A549 (cell line): ENCODE measurements at regions not wholly inside any gene's neighbourhood (a gene's known extent, or its start where the extent isn't known, plus 50 kb on each side); places are given as distances from the start of the nearest gene placed in this dataset.

Experiments used
- ESRRA ChIP-seq: fragments of 150-350 bp; IDR thresholded peaks from 2 replicates; pipeline ENCODE4 v1.6.1; 2014; ENCODE audit warnings: mild to moderate bottlenecking, low read length, borderline replicate concordance
- HDAC2 ChIP-seq: fragments of 200-600 bp; sonication (generic); IDR thresholded peaks from 2 replicates; pipeline ENCODE4 v1.6.1; 2016
- JUN ChIP-seq, 2 experiments: fragments of >200 bp; sonication (Bioruptor Twin); formaldehyde crosslinking; IDR thresholded peaks; 2 replicates in 1 of 2; 3 replicates in 1 of 2; pipeline ENCODE4 v1.6.1; 2016 to 2017
- KDM1A ChIP-seq: fragments of 200-600 bp; sonication (generic); IDR thresholded peaks from 2 replicates; pipeline ENCODE4 v1.6.1; 2016; ENCODE audit warnings: low read depth, mild to moderate bottlenecking
- POLR2A ChIP-seq: IDR thresholded peaks from 2 replicates; pipeline ENCODE4 v1.6.1; 2012; ENCODE audit warnings: mild to moderate bottlenecking, low read length
- RFX5 ChIP-seq: fragments of 450-650 bp; IDR thresholded peaks from 2 replicates; pipeline ENCODE4 v1.7.1; 2014; ENCODE audit warnings: antibody characterized with exemption, mild to moderate bottlenecking, moderate library complexity
- RNF2 ChIP-seq: fragments of 200-600 bp; sonication (generic); IDR thresholded peaks from 2 replicates; pipeline ENCODE4 v1.6.1; 2016; ENCODE audit warnings: low read depth, mild to moderate bottlenecking, antibody characterized with exemption, moderate library complexity, borderline replicate concordance
- SMC3 ChIP-seq: fragments of >200 bp; sonication (Bioruptor Twin); formaldehyde crosslinking; IDR thresholded peaks from 3 replicates; pipeline ENCODE4 v1.6.1; 2018; ENCODE audit warnings: inconsistent platforms
- TFCP2L1 ChIP-seq: fragments of 250-450 bp; sonication (Bioruptor Pico); IDR thresholded peaks from 2 replicates; pipeline ENCODE4 v1.5.0; 2021; ENCODE audit warnings: mild to moderate bottlenecking
- ZSCAN20 ChIP-seq: fragments of 250-450 bp; sonication (Bioruptor Pico); IDR thresholded peaks from 2 replicates; pipeline ENCODE4 v1.8.0; 2022; ENCODE audit warnings: mild to moderate bottlenecking, moderate library complexity
- TF ChIP-seq, protein P1 (sequence below): fragments of >200 bp; sonication (Bioruptor Twin); formaldehyde crosslinking; IDR thresholded peaks from 3 replicates; pipeline ENCODE4 v1.5.1; 2016
- TF ChIP-seq, protein P2 (sequence below): fragments of 150-350 bp; IDR thresholded peaks from 2 replicates; pipeline ENCODE4 v1.6.1; 2014; ENCODE audit warnings: low read depth, mild to moderate bottlenecking, low read length
- TF ChIP-seq, protein P3 (sequence below): fragments of 450-650 bp; IDR thresholded peaks from 2 replicates; pipeline ENCODE4 v1.6.1; 2014; ENCODE audit warnings: antibody characterized with exemption
- TF ChIP-seq, protein P4 (sequence below): fragments of 250-450 bp; sonication (Bioruptor Pico); IDR thresholded peaks from 2 replicates; pipeline ENCODE4 v1.5.0; 2020; ENCODE audit warnings: low read depth, mild to moderate bottlenecking, moderate library complexity

DNA sequence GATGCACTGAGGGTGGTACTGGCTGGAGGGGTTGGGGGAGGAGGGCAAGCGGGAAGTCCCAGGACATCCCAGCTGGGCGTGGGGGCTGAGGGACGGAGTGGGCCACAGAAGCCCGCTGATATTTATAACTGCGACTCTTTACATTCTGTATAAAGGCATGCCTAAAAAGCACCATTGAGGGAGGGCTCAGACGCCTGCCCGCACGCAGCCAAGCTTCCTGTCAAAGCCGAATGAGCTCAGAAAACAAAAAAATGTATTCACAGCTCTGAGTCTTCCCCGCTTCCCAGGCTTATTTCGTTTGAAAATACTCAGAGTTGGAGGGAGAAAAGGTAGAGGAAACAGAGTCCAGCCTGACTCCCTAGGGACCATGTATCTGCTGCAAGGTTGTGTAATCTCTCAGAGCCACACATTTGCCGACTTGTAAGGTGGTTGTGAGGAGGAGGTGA lies 170.1 kb upstream of the HAAO start:
- TF ChIP-seq, protein P1, sequence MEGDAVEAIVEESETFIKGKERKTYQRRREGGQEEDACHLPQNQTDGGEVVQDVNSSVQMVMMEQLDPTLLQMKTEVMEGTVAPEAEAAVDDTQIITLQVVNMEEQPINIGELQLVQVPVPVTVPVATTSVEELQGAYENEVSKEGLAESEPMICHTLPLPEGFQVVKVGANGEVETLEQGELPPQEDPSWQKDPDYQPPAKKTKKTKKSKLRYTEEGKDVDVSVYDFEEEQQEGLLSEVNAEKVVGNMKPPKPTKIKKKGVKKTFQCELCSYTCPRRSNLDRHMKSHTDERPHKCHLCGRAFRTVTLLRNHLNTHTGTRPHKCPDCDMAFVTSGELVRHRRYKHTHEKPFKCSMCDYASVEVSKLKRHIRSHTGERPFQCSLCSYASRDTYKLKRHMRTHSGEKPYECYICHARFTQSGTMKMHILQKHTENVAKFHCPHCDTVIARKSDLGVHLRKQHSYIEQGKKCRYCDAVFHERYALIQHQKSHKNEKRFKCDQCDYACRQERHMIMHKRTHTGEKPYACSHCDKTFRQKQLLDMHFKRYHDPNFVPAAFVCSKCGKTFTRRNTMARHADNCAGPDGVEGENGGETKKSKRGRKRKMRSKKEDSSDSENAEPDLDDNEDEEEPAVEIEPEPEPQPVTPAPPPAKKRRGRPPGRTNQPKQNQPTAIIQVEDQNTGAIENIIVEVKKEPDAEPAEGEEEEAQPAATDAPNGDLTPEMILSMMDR, result no peak
- TF ChIP-seq, protein P2, sequence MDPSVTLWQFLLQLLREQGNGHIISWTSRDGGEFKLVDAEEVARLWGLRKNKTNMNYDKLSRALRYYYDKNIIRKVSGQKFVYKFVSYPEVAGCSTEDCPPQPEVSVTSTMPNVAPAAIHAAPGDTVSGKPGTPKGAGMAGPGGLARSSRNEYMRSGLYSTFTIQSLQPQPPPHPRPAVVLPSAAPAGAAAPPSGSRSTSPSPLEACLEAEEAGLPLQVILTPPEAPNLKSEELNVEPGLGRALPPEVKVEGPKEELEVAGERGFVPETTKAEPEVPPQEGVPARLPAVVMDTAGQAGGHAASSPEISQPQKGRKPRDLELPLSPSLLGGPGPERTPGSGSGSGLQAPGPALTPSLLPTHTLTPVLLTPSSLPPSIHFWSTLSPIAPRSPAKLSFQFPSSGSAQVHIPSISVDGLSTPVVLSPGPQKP, result no peak
- TF ChIP-seq JUN (IDR thresholded peaks at IDR 0.05) (no peak), ZSCAN20 (CRISPR knock-in tag) (no peak), HDAC2 (no peak), SMC3 (no peak), RNF2 (no peak), ESRRA (no peak), RFX5 (no peak), KDM1A (no peak), POLR2A (no peak), TFCP2L1 (CRISPR knock-in tag) (no peak)
- TF ChIP-seq, protein P3, sequence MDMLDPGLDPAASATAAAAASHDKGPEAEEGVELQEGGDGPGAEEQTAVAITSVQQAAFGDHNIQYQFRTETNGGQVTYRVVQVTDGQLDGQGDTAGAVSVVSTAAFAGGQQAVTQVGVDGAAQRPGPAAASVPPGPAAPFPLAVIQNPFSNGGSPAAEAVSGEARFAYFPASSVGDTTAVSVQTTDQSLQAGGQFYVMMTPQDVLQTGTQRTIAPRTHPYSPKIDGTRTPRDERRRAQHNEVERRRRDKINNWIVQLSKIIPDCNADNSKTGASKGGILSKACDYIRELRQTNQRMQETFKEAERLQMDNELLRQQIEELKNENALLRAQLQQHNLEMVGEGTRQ, result no peak
- TF ChIP-seq, protein P4, sequence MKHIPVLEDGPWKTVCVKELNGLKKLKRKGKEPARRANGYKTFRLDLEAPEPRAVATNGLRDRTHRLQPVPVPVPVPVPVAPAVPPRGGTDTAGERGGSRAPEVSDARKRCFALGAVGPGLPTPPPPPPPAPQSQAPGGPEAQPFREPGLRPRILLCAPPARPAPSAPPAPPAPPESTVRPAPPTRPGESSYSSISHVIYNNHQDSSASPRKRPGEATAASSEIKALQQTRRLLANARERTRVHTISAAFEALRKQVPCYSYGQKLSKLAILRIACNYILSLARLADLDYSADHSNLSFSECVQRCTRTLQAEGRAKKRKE (CRISPR knock-in tag), result no peak
